GM12865 (cell line): ENCODE measurements at regions not wholly inside any gene's neighbourhood (a gene's known extent, or its start where the extent isn't known, plus 50 kb on each side); places are given as distances from the start of the nearest gene placed in this dataset.

Experiments
- DNase-seq: peaks from one replicate; pipeline ENCODE4 v3.0.0; 2010; ENCODE audit warnings: low read depth
- H3K4me3 ChIP-seq: 2 replicates; pipeline ENCODE4 v1.5.1; 2011; ENCODE audit warnings: mild to moderate bottlenecking, low read depth, low read length, control low read depth
- TF ChIP-seq, protein P1 (sequence below): IDR thresholded peaks from 2 replicates; pipeline ENCODE4 v1.5.1; 2011; ENCODE audit warnings: low read length, control low read depth, low read depth, inconsistent platforms; ENCODE audit not compliant: insufficient read depth; ENCODE audit errors: missing control alignments

- DNase-seq, result no peak
- TF ChIP-seq, protein P1, sequence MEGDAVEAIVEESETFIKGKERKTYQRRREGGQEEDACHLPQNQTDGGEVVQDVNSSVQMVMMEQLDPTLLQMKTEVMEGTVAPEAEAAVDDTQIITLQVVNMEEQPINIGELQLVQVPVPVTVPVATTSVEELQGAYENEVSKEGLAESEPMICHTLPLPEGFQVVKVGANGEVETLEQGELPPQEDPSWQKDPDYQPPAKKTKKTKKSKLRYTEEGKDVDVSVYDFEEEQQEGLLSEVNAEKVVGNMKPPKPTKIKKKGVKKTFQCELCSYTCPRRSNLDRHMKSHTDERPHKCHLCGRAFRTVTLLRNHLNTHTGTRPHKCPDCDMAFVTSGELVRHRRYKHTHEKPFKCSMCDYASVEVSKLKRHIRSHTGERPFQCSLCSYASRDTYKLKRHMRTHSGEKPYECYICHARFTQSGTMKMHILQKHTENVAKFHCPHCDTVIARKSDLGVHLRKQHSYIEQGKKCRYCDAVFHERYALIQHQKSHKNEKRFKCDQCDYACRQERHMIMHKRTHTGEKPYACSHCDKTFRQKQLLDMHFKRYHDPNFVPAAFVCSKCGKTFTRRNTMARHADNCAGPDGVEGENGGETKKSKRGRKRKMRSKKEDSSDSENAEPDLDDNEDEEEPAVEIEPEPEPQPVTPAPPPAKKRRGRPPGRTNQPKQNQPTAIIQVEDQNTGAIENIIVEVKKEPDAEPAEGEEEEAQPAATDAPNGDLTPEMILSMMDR, result no peak
- no peak overlapping the region for H3K4me3 ChIP-seq
Measured at GRCh38 chr16:8299635-8300034, 290.7 kb downstream of the TMEM114 start.

DNA sequence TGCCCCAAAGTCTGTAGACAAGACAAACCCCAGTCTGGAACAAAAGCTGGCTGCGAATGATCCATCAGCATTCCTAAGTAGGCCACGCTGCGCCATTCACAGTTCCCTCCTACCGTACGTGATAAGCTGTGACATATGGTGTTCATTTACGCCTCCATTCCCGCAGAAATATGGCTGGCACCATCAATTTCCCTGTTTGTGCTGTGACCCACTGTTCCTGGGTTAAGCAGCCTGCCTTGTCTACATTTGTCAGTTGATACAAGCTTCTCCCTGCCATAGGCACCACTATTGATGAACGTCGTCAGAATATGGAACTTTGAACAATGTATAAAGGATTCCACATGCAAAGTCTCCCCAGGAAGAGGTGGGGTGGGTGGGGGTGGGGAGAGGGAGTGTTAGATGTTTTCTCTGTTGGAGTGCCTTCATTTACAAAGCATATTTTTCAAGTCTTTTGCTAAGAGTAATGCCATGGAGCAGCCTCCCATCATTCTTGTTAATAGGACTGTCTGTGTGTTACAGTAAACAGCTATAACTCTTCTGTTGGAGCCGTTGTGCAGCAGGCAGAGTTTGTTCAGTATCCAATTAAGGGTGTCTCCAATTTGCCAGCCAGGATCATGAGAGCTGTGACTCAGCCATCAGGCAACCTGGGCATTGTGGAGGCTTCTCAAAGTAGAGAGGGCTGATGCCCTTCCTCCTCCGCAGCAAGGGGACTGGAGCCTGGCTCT is 294.6 kb downstream of the TMEM114 start:
- TF ChIP-seq, protein P1, result no peak
- no peak overlapping the region for H3K4me3 ChIP-seq
- no peak for DNase-seq

- TF ChIP-seq, protein P1, result no peak
- H3K4me3 ChIP-seq, result no peak overlapping the region
- no peak for DNase-seq
Measured at GRCh38 chr16:8293413-8293812, 296.9 kb downstream of the TMEM114 start.

GRCh38 chr16:8292271-8292670 is 298.0 kb downstream of the TMEM114 start:
- TF ChIP-seq, protein P1, result no peak
- no peak overlapping the region for H3K4me3 ChIP-seq
- no peak for DNase-seq

DNA sequence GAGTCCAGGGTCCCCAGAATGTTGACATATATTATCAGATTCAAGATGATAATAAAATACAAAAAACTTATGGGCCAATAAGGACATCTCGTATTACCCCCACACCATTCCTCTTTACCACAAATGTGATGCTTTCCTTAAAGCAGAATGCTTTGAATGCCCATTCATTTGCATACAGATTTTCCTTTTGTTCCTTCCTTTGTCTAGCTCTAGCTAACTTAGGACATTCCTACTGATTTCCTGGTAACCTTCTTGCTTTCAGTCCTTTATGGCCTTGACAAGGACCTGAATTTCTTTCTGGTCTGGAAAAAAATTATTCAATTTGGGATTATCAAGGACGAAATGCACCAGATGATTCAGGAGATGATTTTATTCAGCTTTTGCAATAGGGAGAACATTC is 304.0 kb downstream of the TMEM114 start:
- no peak for DNase-seq
- H3K4me3 ChIP-seq, result no peak overlapping the region
- TF ChIP-seq, protein P1, result no peak

GRCh38 chr16:8283195-8283594 is 307.1 kb downstream of the TMEM114 start:
- no peak for DNase-seq
- TF ChIP-seq, protein P1, result no peak
- no peak overlapping the region for H3K4me3 ChIP-seq

GRCh38 chr16:8278031-8278580 is 312.2 kb downstream of the TMEM114 start:
- TF ChIP-seq, protein P1, result no peak
- no peak overlapping the region for H3K4me3 ChIP-seq
- DNase-seq, result no peak
